Hindlimb muscle (tissue), 1 donor: ENCODE measurements at regions not wholly inside any gene's neighbourhood (a gene's known extent, or its start where the extent isn't known, plus 50 kb on each side); places are given as distances from the start of the nearest gene placed in this dataset.

ENCODE experiments used
- DNase-seq: peaks from one replicate; pipeline ENCODE4 v3.0.0-alpha.2; 2013

- DNase-seq: peak; percentile 45
Measured at GRCh38 chr1:220410611-220411010, 117.3 kb upstream of the MARK1 start.

GRCh38 chr1:220409771-220410595 lies 118.0 kb upstream of the MARK1 start:
- peak; percentile 40 for DNase-seq

GRCh38 chr1:220407191-220407590 lies 120.7 kb upstream of the MARK1 start:
- no peak for DNase-seq

GRCh38 chr1:220398238-220398637 lies 126.0 kb upstream of the RAB3GAP2 start:
- no peak for DNase-seq

- no peak for DNase-seq
Measured at GRCh38 chr1:220391491-220391890, 119.2 kb upstream of the RAB3GAP2 start.

GRCh38 chr1:220389634-220390033 lies 117.4 kb upstream of the RAB3GAP2 start:
- DNase-seq: no peak

- no peak for DNase-seq
Measured at GRCh38 chr1:220386494-220387195, 114.4 kb upstream of the RAB3GAP2 start.

GRCh38 chr1:220385158-220385557 lies 112.9 kb upstream of the RAB3GAP2 start:
- DNase-seq: no peak

- no peak for DNase-seq
Measured at GRCh38 chr1:220382994-220383393, 110.7 kb upstream of the RAB3GAP2 start.

- DNase-seq: no peak
Measured at GRCh38 chr1:220380885-220381284, 108.6 kb upstream of the RAB3GAP2 start.

GRCh38 chr1:220378571-220379302 lies 106.5 kb upstream of the RAB3GAP2 start:
- DNase-seq: no peak

- no peak for DNase-seq
Measured at GRCh38 chr1:220375715-220376114, 103.5 kb upstream of the RAB3GAP2 start.

- DNase-seq: no peak
Measured at GRCh38 chr1:220374449-220374848, 102.2 kb upstream of the RAB3GAP2 start.

- no peak for DNase-seq
Measured at GRCh38 chr1:220372451-220372850, 100.2 kb upstream of the RAB3GAP2 start.

GRCh38 chr1:220371324-220371723 lies 99.1 kb upstream of the RAB3GAP2 start:
- DNase-seq: no peak

- DNase-seq: peak; percentile 75
Measured at GRCh38 chr1:220370041-220370700, 97.9 kb upstream of the RAB3GAP2 start.

GRCh38 chr1:220369511-220369910 lies 97.3 kb upstream of the RAB3GAP2 start:
- DNase-seq: no peak

- DNase-seq: peak; percentile 54
Measured at GRCh38 chr1:220368352-220369265, 96.4 kb upstream of the RAB3GAP2 start.

GRCh38 chr1:220367833-220368232 lies 95.6 kb upstream of the RAB3GAP2 start:
- DNase-seq: no peak

GRCh38 chr1:220366269-220366668 lies 94.0 kb upstream of the RAB3GAP2 start:
- DNase-seq: no peak

- no peak for DNase-seq
Measured at GRCh38 chr1:220363196-220363837, 91.1 kb upstream of the RAB3GAP2 start.
